ENCODE measurements at regions not wholly inside any gene's neighbourhood (a gene's known extent, or its start where the extent isn't known, plus 50 kb on each side); places are given as distances from the start of the nearest gene placed in this dataset.

- FAIRE-seq (no peak), DNase-seq (ENCODE audit: low spot score) (no peak)
Measured at GRCh38 chr9:13900449-13900848, 413.5 kb downstream of the NFIB start.

DNA sequence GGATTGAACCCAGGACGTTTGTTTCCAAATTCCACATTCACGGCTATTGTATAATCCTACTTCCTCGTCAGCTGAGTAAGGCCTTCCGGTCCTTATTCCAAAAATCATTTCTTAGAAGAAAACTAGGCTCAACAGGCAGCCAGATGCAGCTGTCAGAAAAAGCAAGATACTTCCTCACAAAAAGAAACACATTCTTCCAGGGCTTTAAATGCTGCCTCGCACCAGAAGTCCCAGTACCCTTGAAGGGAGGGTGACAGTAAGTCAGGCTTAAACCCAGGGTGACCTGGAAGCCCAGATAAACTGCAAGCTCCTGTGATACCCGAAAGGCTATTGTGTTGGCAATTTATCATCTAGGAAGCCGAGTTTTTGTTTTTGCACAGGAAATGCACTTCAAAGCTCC, 414.0 kb downstream of the NFIB start:
- DNase-seq (ENCODE audit: low spot score) (no peak), FAIRE-seq (no peak)

GRCh38 chr9:13898957-13899356, 415.0 kb downstream of the NFIB start:
- FAIRE-seq (no peak), DNase-seq (ENCODE audit: low spot score) (no peak)

GRCh38 chr9:13896922-13897835, 416.8 kb downstream of the NFIB start:
- DNase-seq (ENCODE audit: low spot score) (no peak), FAIRE-seq (no peak)

- DNase-seq (ENCODE audit: low spot score) (no peak), FAIRE-seq (no peak)
Measured at GRCh38 chr9:13896047-13896446, 417.9 kb downstream of the NFIB start.

GRCh38 chr9:13885258-13885657, 428.7 kb downstream of the NFIB start:
- FAIRE-seq (no peak), DNase-seq (ENCODE audit: low spot score) (no peak)

DNA sequence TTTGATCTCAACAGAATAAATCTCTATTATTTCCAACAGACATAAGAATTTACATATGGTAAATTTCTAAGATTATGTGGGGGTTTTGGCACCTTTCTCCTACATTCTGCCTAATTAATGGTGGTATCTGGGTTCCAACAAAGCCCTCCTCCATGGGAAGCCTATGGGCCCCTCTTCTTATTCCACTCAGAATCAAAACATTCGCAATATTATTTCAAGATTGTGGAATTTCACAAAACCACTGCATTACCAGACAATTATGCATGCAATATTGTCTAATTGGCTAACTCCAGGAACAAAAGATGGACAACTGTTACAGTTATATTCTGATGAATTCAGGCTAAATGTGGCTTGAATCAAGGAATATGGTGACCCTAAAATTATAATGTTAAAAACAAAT, 434.0 kb downstream of the NFIB start:
- DNase-seq (ENCODE audit: low spot score) = no peak
- no peak for FAIRE-seq

DNA sequence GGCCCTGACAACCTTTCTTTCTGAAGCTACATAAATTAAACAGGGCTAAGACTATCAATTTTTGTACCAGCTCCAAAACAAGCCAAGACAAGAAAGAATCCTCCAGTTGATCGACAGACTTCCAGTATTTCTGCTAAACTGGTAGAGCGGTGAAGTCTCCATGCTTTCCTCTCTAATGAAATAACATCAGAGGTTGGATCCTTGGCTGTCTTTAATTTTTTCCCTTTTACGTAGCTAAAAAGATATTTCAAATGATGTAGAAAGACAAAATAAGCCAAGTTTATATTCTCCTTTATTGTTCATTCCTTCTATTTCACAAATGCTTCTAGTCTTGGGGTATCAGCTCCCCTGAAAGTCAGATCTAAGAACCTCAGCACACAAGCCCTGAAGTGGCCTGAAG, 434.9 kb downstream of the NFIB start:
- DNase-seq (ENCODE audit: low spot score) = no peak
- no peak for FAIRE-seq

- DNase-seq (ENCODE audit: low spot score) (no peak), FAIRE-seq (no peak)
Measured at GRCh38 chr9:13878241-13878711, 435.7 kb downstream of the NFIB start.

DNA sequence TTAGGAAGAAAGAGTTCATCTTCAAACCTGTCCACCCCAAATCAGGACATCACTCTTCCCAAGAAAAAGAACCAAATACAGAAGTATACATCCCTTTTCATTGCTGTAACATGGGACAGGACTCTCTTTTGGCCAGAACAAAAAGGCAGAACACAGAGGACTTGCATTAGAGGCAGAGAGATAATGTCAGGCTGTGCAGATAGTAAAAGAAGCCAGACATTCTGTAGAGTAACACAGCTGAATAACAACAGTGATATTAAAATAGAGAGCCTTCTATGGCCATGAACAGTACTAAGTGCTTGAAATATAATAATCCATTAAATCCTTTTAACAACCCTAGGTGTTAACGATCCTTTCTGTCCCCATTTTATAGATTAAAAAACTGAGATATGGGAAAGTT, 437.2 kb downstream of the NFIB start:
- FAIRE-seq (no peak), DNase-seq (ENCODE audit: low spot score) (no peak)

DNA sequence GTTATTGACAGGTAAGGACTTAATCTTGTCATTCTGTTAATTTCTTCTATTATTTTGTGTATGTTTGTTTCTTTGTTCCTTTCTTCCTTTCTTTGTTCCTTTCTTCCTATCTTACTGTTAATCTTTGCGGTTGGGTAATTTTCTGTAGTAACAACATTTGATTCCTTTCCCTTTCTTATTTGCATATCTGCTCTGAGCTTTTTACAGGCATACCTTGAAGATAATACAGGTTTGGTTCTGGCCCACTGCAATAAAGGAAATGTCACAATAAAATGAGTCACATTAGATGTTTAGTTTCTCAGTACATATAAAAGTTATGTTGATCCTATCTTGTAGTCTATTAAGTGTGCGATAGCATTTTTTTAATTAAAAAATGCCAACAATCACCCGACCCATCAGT, 440.7 kb downstream of the NFIB start:
- no peak for FAIRE-seq

DNA sequence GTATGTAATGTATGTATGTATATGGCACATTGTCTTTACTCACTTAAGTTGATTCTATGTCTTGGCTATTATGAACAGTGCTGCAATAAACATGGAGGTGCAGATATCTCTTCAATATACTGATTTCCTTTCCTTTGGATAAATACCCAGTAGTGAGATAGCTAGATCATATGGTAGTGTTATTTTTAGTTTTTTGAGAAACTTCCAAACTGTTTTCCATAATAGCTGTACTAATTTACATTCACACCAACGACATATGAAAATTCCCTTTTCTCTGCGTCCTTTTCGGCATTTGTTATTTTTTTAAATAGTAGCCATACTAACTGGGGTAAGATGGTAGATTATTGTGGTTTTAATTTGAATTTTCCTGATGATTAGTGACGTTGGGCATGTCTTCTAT, 445.6 kb downstream of the NFIB start:
- no peak for FAIRE-seq
- no peak for DNase-seq (ENCODE audit: low spot score)

More for the DNA sequence above, 440.7 kb downstream of the NFIB start:
- DNase-seq (ENCODE audit: low spot score) = no peak

DNA sequence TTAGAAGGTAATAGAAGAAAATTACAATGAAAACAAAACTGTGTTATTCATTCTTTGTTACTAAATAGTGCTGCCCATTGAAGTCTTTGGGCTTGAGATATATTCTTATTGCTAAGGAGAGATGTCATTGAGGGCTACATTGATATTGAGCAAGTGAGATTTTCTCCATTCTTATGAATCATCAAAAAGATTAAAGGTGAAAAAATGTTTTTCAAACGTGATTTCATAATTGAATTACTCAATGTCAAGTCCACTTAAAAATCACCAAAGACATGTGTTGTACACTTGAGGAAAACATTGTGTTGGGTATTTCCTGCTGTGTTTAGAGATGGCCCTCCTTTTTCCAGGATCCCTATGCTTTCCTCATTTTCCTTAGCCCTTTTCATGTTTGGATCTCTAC, 448.1 kb downstream of the NFIB start:
- DNase-seq (ENCODE audit: low spot score) = no peak
- no peak for FAIRE-seq

DNA sequence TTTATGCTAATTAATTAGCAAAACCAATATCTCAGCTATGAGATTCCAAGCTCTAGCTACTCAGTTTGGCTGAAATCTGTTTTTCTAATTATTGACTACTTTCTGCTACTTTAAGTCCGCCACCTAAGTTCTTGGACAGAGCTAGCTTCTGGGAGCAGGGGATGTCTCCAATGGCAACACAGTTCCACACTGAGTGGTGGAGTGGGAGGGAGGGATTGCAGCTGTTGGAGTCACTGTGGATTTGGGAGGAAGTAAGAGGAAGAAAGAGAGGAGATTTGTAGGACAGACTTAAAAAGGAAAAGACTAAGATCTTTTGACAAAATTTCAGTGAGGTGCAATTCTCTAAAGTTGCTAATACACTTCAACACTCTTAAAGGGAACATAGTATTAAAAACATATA, 450.8 kb downstream of the NFIB start:
- FAIRE-seq = no peak
- DNase-seq (ENCODE audit: low spot score) = no peak

GRCh38 chr9:13862654-13863053, 451.3 kb downstream of the NFIB start:
- DNase-seq (ENCODE audit: low spot score) (no peak), FAIRE-seq (no peak)

GRCh38 chr9:13860946-13861640, 452.8 kb downstream of the NFIB start:
- FAIRE-seq = no peak
- no peak for DNase-seq (ENCODE audit: low spot score)

GRCh38 chr9:13860019-13860418, 453.9 kb downstream of the NFIB start:
- DNase-seq (ENCODE audit: low spot score) (no peak), FAIRE-seq (no peak)

GRCh38 chr9:13857521-13857920, 456.4 kb downstream of the NFIB start:
- FAIRE-seq (no peak), DNase-seq (ENCODE audit: low spot score) (no peak)

GRCh38 chr9:13847270-13847669, 466.7 kb downstream of the NFIB start:
- FAIRE-seq = no peak
- DNase-seq (ENCODE audit: low spot score) = no peak

GRCh38 chr9:13845460-13845859, 468.5 kb downstream of the NFIB start:
- DNase-seq (ENCODE audit: low spot score) = no peak
- no peak for FAIRE-seq

GRCh38 chr9:13841746-13842462, 472.0 kb downstream of the NFIB start:
- FAIRE-seq (no peak), DNase-seq (ENCODE audit: low spot score) (peak; percentile 9)

GRCh38 chr9:13832446-13832845, 481.5 kb downstream of the NFIB start:
- no peak for DNase-seq (ENCODE audit: low spot score)
- no peak for FAIRE-seq

Data from urothelium cell line (cell line).